Hematopoietic multipotent progenitor cell treated with erythropoietin and hydrocortisone succinate and interleukin-3 and kit ligand, for 8 days (in vitro differentiated cells): ENCODE measurements at regions not wholly inside any gene's neighbourhood (a gene's known extent, or its start where the extent isn't known, plus 50 kb on each side); places are given as distances from the start of the nearest gene placed in this dataset.

ENCODE experiments used
- DNase-seq: peaks from one replicate; pipeline ENCODE4 v3.0.0-alpha.2; 2015

DNA sequence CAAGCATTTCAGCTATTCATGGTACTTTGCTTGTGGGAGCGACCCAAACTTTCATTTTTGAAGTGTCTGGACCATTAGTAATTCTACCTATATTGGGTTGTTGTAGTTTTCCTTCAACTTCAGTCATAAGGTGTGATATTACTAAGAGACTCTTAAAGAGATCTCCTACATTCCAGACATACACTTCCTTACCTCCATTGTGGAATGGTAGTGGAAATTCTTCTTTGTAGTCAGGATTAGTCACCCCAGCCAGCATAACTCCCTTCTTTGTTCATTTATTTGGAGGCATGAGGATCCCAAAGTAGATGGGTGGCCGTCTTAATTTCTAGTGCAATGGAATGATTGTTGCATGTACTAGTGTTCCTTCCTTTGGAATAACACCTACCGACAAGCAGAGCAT lies 991.4 kb downstream of the ARAP2 start:
- DNase-seq = no peak

DNA sequence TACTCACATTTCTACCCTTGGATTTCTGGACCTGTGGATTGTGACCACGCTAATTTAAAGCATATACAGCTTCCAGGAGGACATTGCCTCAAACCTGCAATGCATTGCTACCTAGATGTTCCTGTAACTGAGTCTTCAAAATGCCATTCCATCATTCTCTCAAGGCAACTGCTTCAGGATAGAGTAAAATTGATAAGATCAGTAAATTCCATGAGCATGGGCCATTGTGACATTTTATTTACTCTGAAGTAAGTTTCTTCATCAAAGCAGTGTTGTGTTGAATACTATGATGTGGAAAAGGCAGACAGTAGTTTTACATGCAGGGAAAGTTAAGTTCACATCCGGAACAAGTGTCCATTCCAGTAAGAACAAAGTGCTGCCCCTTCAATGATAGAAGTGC lies 991.0 kb downstream of the ARAP2 start:
- no peak for DNase-seq

DNA sequence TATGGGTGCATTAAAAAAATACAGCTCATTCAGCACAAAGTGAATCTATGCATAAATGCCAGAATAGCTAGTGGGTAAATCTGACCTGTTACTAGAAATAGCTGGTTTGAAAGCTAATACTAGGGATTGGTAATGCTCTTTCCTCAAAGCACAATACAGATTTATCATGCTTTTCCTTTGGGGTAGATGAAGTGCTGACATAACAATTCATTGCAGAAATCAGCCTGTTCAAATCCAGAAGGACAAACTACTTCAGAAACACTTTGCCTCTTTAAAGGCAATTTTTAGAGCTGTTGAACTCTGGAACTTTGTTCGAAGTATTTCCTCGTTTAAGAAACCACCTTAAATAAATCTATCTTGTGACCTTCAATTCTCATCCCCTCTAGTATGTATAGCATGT lies 957.9 kb downstream of the ARAP2 start:
- DNase-seq = no peak

DNA sequence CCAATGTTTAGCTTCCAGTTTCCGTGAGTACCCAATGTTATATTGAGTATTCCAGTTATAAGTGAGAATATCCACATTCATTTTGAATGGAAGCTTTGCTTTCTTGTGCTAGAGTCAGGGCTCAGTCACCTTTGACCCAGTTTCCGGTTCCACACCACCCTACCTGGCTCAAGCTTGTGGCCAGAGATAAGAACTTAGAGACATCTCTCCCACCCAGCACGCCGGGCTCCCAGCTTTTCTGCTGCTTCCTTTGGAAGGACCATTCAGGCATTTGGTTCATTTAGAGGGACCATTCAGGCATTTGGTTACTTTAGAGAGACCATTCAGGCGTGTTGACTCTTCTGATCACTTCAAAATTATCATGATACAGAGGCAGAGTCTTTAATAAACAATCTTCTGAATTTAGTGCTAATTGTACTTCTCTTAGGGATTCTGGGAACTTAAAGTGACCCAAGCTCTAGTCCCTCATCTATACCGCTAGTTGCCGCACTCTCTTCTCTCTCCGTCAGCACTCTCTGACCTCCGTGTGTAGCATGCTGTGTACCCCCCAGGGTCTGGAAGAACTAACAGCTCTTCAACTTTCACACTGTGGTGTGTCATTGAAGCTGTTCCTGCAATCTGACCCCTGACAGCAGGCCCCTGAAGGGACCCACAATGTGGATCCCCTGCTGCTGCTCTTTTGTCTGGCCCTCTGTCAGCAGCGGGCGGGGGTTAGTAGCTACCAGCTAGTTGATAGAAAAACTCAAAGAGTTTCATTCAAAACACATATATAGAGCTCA lies 943.1 kb downstream of the ARAP2 start:
- DNase-seq = no peak

DNA sequence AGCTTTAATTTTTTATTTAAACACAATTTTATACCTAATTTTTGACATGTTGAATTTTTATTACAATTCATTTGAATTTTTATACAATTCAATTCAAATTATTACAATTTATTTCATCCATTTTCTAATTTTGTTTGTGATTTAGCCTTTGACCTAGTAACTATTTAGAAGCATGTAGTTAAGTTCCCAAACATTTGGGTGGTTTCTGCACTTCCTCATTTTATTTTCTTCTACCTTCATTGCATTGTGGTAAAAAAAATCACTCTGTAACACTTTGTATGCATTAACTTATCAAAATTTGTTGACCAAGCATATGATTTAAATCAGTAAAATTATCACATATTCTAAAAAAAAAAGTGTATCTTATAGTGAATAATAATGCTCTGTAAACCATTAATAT lies 928.9 kb downstream of the ARAP2 start:
- DNase-seq = no peak

DNA sequence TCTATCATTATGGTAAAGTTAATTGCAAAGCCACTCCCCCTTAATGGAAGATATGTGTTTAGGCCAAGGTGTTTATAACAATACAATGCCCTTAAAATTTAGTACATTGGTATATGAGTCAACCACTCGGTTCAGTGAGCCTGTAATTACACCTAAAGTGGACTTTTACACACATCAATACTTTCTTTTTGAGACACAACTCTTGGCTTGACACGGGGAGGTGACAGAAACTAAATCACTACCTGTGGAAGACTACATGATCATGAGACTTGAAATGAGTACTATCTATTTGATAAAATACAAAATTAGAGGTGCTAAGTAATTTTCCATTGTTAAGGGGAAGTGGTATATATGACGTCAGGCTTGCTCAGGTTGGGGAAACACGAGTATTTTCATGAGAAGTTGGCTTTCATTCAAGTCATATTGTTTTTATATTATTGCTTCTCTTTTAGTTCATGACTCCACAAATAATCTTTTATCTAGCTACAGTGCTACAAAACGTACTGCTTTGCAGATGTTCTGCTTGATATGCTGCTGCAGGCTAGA lies 918.3 kb downstream of the ARAP2 start:
- no peak for DNase-seq

DNA sequence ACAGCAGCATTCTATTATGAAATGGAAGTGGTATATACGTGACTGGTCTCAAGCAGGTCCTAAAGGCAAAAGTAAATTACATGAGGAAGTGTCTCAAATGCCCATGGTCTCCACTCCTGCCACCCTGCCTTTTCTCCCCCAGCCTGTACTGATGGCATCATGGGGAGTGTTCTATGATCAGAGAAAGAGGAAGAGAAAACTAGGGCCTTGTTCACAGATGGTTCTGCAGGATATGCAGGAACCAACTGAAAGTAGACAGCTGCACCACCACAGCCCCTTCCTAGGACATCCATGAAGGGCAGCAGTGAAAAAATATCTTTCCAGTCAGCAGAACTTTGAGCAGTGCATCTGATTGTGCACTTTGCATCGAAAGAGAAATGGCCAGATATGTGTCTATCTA lies 901.5 kb downstream of the ARAP2 start:
- DNase-seq = no peak

DNA sequence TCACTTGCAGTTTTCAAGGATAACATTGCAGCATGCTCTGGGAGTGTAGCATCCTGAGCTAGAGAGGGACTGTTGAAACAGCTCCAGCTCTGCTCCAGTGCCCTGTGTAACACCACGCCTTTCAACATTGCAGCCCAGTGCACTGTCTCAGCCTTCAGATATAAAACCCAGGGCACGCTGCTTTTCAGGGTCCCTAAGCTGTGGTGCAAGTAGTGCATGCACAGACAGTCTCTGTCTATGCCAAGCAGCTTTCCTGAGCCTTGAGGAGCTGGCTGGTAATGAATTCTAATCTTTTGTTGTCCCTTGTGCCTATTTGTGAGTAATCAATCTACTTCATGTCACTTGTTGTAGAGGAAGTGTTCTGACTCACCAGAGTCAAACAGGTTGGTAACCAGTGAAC lies 897.0 kb downstream of the ARAP2 start:
- no peak for DNase-seq

DNA sequence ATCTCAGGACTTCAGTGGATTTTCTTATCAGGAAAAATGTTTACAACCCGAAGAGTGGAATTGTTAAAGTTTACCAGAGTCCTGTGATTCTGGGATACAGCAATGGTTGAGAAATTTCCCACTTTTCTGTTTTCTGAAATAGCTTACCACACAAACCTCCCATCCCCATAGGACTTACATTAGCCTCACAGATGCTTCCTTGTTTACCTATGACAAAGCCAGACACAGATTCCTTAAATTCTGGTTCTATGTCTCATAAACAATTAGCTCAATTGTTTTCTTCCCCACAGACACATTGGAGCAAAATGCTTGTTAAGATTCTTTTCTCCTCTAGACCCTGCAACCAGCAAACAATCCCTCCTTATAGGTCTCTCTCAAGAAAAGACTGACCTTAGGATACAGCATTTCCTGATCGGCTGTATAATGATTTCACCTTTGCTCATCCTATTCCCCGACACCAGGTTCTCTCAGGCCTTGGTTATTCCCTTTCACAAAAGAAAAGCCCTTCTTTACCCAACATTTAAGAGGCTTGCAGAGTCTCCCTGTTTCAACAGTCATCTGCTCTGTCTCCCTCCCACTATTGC lies 886.2 kb downstream of the ARAP2 start:
- DNase-seq = no peak

DNA sequence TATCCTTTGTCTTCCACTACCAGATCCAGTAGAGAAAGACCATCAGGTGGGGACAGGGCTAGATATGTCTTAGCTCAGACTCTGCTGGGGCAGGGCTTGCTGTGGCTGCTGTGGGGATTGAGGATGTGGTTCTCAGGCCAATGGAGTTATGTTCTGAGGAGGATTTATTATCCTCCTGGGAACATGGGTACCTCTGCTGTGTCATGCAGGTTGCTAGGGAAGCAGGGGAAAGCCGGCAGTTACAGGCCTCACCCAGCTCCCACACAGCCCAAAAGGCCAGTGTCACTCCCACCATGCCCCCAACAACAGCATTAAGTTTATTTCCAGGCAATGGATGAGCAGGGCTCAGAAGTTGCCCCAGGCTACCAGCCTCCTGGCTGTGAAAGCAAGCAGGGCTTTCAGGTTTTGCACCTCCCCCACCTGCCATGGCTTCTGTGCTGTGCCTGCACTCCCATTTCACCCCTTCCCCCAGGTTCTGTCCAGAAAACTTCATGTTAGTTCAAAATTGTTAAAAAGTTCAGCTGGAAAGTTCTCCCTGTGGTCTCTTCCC lies 879.9 kb downstream of the ARAP2 start:
- DNase-seq = no peak

DNA sequence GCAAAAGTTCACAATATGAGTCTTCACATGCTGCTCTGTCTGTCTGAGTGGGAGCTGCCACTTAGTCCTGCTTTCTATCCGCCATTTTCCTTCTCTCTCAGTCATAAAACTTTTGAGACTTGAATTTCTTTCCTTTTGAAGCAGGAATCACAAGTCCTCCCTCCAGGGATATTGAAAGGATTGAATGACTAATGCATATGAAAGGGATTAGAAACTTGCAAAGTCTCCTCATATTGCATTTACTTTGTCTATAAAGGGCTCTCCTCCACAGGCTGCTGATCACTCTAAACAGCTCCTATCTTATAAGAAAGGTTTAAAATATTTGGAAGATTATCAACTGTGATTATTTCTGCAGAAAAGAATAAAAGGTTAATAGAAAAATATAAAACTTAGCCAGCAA lies 879.1 kb downstream of the ARAP2 start:
- no peak for DNase-seq

DNA sequence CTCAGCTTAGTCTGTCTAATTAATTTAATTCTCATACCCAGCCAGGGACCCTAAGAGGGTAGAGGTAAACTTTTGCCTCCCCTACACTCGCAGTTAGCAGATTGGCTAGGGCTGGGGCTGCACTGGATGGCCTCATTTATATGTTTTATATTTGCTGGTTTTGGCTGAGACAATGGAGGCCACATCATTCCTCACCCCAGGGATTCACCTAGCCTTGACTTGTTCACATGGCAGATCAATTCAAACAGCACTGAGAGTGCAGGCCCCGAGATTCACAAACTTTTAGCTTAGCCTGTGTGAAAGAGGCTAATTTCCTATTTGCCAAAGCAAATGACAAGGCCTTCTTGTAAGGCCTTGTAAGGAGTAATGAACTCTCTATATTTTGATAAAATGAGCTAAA lies 844.4 kb downstream of the ARAP2 start:
- no peak for DNase-seq

DNA sequence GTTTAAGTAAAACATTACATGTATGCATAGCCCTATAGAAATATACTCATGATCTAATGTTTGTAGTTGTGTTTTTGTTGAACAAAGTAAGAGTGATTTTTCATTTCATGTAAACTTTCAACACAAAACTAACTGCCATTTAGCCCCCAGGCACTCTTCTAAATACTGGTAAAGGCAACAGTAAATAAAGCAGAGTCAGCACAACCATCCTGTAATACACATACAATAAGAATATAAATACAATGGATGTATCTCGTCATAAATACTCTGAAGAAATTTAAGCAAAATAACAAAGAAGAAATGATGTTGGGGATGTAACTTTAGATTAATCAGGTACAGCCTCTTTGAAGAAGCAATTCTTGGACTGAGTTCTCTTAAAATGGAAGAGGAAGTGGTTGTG lies 821.2 kb downstream of the ARAP2 start:
- no peak for DNase-seq

DNA sequence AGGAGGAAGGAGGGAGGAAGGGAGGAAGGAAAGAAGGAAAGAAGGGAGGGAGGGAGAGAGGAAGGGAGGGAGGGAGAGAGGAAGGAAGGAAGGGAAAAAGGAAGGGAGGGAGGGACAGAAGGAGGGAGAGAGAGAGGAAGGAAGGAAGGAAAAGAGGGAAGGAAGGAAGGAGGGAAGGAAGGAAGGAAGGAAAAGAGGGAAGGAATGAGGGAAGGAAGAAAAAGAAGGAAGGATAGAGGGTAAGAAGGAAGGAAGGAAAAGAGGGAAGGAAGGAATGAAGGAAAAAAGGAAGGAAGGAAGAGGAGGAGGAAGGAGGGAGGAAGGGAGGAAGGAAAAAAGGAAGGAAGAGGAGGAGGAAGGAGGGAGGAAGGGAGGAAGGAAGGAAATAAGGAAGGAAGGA lies 796.8 kb downstream of the ARAP2 start:
- no peak for DNase-seq

DNA sequence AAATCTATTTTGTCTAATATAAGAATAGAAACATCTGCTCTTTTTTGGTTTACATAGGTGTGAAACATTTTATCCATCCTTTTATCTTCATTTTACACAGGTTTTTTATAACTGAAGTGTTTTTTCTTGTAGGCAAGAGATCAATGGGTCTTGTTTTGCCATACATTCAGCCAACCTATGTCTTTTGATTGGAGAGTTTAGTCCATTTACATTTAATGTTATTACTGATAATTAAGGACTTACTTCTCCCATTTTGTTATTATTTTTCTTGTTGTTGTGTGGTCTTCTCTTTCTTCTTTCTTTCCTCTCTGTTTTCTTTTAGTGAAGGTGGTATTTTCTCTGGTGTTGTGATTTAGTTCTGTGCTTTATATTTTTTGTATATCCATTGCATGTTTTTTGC lies 785.3 kb downstream of the ARAP2 start:
- no peak for DNase-seq

DNA sequence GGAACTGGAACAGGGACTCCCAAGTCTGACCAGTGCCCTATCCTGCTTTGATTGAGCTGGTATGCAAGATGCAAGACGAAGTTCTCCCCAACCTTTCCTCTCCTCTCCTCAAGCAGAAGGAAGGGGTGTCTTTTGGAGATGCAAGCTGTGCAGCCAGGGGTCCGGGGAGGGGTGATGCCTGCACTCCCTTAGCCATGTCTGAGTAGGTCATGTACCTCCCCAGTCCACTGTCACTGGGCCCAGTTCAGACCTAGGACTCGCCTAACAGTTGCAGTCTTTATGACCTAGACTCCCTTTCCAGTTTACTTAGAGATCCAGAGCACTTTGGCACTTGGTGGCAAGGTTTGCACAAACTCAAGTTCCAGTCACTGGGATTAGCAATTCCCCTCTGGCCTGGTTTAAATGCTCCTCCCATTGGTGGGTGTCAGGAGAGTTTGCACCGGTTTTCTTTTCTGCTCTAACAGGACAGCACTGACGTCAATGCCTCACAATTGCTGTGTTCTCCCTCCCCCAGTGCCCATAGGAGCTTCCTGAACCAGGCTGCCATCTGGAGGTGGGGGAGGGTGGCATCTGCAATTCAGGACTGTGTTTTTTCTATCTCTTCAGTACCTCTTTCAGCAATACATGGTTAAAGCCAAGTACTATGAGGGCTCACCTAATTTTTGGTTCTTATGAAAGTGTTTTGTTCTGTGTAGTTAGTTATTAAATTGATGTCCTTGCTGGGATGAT lies 782.2 kb downstream of the ARAP2 start:
- no peak for DNase-seq

DNA sequence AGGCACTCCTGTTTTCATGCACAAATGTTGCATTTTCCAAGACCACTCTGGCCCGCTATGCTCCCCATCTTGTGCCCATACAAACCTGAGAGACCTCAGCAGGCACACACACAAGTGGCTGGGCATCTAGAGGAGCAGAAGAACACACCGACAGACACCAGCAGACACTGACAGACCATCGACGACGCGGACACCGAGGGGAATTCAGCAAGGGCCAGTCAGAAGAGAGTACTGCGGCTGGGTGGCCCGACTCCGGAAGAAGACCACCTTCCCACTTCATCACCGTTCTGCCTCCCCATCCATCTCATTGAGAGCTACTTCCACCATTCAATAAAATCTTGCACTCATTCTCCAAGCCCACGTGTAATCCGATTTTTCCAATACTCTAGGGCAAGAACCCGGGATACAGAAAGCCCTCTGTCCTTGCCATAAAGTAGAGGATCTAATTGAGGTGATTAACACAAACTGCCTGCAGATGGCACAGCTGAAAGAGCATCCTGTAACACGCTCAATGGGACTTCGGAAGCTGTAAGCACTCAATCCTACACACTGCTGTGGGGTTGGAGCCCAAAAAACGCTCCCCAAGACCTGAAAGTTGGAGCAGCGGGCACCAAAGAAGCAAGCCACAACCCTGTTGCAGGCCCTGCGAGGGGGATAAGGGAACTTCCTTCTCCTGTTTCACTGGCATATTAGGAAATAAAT lies 780.9 kb downstream of the ARAP2 start:
- DNase-seq = no peak

DNA sequence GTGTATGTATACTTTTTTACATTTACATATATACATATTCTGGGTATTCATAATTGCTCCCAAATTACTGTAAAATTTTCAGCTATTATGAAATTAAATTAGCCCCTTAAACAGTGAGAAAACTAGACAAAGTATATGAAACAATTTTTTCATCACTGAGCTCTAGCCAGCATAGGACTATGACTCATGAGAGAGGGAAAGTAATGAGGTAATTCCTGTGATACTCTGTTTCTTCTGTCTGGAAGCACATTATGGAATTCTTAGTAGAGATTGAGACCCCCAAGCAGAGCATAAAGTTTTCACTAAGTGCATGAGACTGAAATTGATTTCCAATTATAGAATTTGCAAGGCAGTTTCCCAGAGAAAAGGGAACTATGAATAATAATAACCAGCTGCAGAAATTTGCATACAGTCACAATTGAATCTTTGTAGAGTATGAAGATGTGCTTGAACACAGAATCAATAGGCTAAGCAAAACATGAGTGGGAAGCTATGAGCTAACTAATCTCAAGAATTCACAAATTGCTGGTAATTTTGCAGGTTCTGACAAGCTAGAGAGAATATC lies 779.3 kb downstream of the ARAP2 start:
- no peak for DNase-seq

DNA sequence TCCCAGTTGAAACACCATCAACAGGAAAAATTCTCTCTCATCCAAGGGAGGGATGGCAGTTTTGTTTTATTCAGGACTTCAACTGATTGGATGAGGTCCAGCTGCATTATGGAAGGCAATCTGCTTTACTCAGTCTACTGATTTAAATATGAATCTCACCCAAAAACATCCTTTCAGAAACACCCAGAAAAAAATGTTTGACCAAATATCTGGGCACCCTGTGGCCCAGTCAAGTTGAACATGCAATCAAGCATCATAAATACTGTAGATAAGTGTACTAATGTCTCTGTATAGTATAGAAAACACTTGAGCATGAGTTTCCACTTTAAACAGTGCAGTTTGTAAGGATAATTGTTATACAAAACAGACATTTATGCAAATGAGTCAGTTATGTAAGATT lies 753.2 kb downstream of the ARAP2 start:
- no peak for DNase-seq

DNA sequence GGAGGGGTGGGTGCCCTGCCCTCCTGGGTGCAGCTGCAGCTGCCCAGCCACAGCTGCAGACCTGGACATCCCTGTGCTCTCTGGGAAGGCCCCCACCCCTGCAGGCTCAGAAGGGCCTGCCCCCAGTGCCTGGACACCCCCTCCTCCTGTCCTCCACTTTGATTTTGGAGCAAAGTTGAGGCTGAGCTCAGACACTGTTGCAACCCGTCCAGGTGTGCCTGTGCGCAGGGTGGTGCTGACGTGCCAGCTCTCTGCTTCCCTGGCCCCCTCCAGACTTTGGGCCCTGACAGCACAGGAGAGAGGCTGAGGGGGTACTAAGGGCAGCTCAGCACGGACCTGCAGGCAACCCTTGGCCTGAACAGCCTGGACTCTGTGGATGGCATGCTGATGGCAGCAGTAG lies 750.3 kb downstream of the ARAP2 start:
- no peak for DNase-seq

DNA sequence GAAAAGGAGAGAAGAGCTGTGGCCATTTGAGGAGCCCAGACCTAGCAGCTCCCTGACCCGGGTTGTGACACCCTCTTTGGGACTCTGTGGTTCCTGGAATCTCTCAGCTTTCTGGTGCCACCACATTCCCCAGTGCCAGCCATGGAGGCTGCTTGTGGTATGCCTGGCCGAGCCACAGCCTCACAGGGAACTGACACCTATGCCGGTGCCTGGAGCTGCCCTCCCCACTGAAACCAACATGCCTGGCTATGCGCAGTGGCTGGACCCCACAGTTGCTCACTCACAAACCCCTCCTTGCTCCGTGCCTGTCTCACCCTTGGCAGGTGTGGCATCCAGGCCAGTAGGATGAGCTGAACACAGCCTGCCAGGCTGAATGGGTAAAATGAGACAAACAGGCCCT lies 749.4 kb downstream of the ARAP2 start:
- DNase-seq = no peak

DNA sequence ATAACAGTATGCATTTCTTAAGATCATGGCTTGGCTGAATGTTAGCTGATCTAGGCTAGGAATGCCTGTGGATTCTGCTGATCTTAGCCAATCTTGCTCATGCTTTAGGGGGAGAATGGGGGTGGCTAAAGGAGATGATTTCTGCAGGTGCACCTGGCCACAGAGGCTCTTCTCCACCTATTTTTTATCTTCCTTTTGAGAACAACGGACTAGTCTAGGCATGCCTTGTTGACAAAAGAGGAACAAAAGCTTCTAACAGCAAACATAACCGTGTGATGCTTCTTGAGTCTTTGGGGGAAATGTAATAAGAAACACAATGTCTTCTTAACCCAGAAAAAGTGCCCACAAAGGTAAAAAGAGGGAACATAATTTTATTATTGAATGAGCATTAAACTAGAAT lies 743.5 kb downstream of the ARAP2 start:
- DNase-seq = no peak

DNA sequence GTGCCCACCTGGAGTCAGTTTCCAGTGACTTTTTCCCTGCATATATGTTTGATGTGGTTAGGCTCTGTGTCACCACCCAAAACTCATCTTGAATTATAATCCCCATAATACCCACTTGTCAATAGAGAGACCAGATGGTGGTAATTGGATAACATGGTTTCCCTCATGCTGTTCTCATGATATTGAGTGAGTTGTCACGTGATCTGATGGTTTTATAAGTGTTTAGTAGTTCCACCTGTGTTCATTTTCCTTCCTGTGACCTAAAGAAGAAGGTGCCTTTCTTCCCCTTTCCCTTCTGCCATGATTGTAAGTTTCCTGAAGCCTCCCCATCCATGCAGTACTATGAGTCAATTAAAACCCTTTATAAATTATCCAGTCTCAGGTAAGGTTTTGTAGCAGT lies 740.9 kb downstream of the ARAP2 start:
- no peak for DNase-seq
